ENCODE measurements at regions not wholly inside any gene's neighbourhood (a gene's known extent, or its start where the extent isn't known, plus 50 kb on each side); places are given as distances from the start of the nearest gene placed in this dataset.

DNA sequence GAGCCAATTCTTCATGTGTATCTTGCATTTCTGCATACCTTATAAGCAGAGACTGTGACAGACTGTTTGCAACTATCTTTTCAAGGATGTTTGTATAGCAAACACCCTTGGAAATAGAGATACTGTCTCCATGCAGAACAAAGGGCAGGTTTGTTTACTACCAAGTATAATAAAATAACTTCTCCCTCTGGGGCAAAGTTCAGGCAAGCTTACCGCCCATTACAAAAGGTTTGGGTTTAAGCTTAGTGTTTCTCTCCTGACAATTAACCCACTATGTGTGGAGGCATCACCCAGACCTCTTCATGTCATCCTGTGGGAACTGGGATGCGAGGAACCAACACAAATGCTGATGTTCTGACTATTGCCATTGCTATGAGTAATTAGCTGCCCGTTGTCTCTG is 479.1 kb upstream of the ZMIZ1 start (continued):
- TF ChIP-seq YY1 (IDR thresholded peaks at IDR 0.05; ENCODE audit: extremely low read depth, insufficient replicate concordance, low read depth, low read length) (no peak), SRF (IDR thresholded peaks at IDR 0.05; ENCODE audit: low read depth) (no peak), CEBPB (IDR thresholded peaks at IDR 0.05; ENCODE audit: low read depth) (no peak), SP1 (IDR thresholded peaks at IDR 0.05; ENCODE audit: low read depth) (no peak)
- TF ChIP-seq, protein P1, sequence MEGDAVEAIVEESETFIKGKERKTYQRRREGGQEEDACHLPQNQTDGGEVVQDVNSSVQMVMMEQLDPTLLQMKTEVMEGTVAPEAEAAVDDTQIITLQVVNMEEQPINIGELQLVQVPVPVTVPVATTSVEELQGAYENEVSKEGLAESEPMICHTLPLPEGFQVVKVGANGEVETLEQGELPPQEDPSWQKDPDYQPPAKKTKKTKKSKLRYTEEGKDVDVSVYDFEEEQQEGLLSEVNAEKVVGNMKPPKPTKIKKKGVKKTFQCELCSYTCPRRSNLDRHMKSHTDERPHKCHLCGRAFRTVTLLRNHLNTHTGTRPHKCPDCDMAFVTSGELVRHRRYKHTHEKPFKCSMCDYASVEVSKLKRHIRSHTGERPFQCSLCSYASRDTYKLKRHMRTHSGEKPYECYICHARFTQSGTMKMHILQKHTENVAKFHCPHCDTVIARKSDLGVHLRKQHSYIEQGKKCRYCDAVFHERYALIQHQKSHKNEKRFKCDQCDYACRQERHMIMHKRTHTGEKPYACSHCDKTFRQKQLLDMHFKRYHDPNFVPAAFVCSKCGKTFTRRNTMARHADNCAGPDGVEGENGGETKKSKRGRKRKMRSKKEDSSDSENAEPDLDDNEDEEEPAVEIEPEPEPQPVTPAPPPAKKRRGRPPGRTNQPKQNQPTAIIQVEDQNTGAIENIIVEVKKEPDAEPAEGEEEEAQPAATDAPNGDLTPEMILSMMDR (IDR thresholded peaks at IDR 0.05 in 2 of 3, conservative IDR thresholded peaks at IDR 0.05 in 1 of 3; ENCODE audit: borderline replicate concordance in 1 of 3, insufficient read depth in 1 of 3, low read depth in 2 of 3, low read length in 2 of 3): no peak
- TF ChIP-seq, protein P2, sequence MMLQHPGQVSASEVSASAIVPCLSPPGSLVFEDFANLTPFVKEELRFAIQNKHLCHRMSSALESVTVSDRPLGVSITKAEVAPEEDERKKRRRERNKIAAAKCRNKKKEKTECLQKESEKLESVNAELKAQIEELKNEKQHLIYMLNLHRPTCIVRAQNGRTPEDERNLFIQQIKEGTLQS (IDR thresholded peaks at IDR 0.05): no peak

DNA sequence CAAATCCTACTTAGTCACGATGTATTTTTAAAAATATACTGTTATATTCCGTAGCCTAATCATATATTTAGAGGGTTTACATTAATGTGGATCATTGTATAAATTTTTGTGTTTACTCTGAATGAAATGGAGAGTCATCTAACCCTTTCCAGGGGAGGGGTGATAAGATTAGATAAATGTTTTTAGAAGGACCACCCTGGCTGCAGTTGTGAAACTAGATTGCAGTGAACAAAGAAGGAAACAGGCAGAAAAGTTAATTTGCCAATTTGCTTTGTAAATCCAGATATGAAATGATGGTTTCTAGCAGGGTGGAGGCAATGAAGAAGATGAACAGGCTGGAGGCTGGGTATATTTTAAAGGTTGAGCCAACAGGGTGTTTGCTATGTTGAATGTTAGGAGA is 477.7 kb upstream of the ZMIZ1 start:
- Histone ChIP-seq H3K9me3 (ENCODE audit: control insufficient read depth in 1 of 2, insufficient read depth in 1 of 2, low read depth in 1 of 2, low read length in 2 of 2) (no peaks in the 10 kb centered on the region), H3K4me2 (ENCODE audit: low read length) (no peak overlapping the region), H3K4me1 (ENCODE audit: control insufficient read depth in 1 of 2, insufficient read depth in 2 of 2, low read length in 2 of 2) (no peaks in the 10 kb centered on the region), H3K9me2 (ENCODE audit: insufficient read depth) (no peaks in the 10 kb centered on the region), H3K36me3 (ENCODE audit: control insufficient read depth in 1 of 2, insufficient read depth in 2 of 2, low read length in 2 of 2) (no peaks in the 10 kb centered on the region), H3K9ac (ENCODE audit: low read length) (no peak overlapping the region), H3K27ac (ENCODE audit: low read depth, low read length) (no peak overlapping the region), H3K79me2 (ENCODE audit: insufficient read depth, low read length) (no peaks in the 10 kb centered on the region), H2AFZ (ENCODE audit: low read depth, low read length, poor library complexity, severe bottlenecking) (no peak overlapping the region), H3K27me3 (ENCODE audit: insufficient read depth, low read length) (0 out of 2 replicates have a peak, but pooled peaks cover 4% of the 10 kb centered on the region), H3K4me3 (replicated peaks in 1 of 2; ENCODE audit: low read depth in 1 of 2, low read length in 2 of 2) (no peak overlapping the region), H4K20me1 (ENCODE audit: insufficient read depth) (no peaks in the 10 kb centered on the region)
- BruUV-seq (replicated peaks): no TSS peak
- intact Hi-C loops (cut with micrococcal nuclease): no loop called here
- ChIA-PET RAD21 (ENCODE audit: low non-redundant PET in 1 of 2, low total read pairs in 2 of 2, uncharacterized antibody in 2 of 2, unreplicated experiment in 2 of 2) (no interaction called here), POLR2A (no interaction called here), CTCF (no interaction called here)
- DNase-seq (ENCODE audit: low read depth, low spot score): no peak
- no peak for ATAC-seq
- TF ChIP-seq, protein P3, sequence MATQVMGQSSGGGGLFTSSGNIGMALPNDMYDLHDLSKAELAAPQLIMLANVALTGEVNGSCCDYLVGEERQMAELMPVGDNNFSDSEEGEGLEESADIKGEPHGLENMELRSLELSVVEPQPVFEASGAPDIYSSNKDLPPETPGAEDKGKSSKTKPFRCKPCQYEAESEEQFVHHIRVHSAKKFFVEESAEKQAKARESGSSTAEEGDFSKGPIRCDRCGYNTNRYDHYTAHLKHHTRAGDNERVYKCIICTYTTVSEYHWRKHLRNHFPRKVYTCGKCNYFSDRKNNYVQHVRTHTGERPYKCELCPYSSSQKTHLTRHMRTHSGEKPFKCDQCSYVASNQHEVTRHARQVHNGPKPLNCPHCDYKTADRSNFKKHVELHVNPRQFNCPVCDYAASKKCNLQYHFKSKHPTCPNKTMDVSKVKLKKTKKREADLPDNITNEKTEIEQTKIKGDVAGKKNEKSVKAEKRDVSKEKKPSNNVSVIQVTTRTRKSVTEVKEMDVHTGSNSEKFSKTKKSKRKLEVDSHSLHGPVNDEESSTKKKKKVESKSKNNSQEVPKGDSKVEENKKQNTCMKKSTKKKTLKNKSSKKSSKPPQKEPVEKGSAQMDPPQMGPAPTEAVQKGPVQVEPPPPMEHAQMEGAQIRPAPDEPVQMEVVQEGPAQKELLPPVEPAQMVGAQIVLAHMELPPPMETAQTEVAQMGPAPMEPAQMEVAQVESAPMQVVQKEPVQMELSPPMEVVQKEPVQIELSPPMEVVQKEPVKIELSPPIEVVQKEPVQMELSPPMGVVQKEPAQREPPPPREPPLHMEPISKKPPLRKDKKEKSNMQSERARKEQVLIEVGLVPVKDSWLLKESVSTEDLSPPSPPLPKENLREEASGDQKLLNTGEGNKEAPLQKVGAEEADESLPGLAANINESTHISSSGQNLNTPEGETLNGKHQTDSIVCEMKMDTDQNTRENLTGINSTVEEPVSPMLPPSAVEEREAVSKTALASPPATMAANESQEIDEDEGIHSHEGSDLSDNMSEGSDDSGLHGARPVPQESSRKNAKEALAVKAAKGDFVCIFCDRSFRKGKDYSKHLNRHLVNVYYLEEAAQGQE (IDR thresholded peaks at IDR 0.05; ENCODE audit: low read depth): no peak
- TF ChIP-seq SRF (IDR thresholded peaks at IDR 0.05; ENCODE audit: low read depth) (no peak), FOSL1 (IDR thresholded peaks at IDR 0.05; ENCODE audit: low read depth) (no peak), CEBPB (IDR thresholded peaks at IDR 0.05; ENCODE audit: low read depth) (no peak), ELF1 (IDR thresholded peaks at IDR 0.05; ENCODE audit: borderline replicate concordance, low read depth) (no peak), ZFX (IDR thresholded peaks at IDR 0.05) (no peak), TCF7L2 (IDR thresholded peaks at IDR 0.05; ENCODE audit: borderline replicate concordance, extremely low read depth, insufficient read depth, insufficient read length) (no peak), YY1 (IDR thresholded peaks at IDR 0.05; ENCODE audit: extremely low read depth, insufficient replicate concordance, low read depth, low read length) (no peak), SIN3A (IDR thresholded peaks at IDR 0.05; ENCODE audit: low read depth) (no peak), RAD21 (IDR thresholded peaks at IDR 0.05; ENCODE audit: low read depth) (no peak), POLR2AphosphoS5 (IDR thresholded peaks at IDR 0.05; ENCODE audit: low read depth, low read length) (no peak)
- TF ChIP-seq, protein P2 (IDR thresholded peaks at IDR 0.05): no peak
- TF ChIP-seq, protein P4, sequence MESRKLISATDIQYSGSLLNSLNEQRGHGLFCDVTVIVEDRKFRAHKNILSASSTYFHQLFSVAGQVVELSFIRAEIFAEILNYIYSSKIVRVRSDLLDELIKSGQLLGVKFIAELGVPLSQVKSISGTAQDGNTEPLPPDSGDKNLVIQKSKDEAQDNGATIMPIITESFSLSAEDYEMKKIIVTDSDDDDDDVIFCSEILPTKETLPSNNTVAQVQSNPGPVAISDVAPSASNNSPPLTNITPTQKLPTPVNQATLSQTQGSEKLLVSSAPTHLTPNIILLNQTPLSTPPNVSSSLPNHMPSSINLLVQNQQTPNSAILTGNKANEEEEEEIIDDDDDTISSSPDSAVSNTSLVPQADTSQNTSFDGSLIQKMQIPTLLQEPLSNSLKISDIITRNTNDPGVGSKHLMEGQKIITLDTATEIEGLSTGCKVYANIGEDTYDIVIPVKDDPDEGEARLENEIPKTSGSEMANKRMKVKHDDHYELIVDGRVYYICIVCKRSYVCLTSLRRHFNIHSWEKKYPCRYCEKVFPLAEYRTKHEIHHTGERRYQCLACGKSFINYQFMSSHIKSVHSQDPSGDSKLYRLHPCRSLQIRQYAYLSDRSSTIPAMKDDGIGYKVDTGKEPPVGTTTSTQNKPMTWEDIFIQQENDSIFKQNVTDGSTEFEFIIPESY (IDR thresholded peaks at IDR 0.05; ENCODE audit: extremely low read depth, insufficient replicate concordance, low read length): no peak

All from HCT116 (cell line).